ENCODE measurements at regions not wholly inside any gene's neighbourhood (a gene's known extent, or its start where the extent isn't known, plus 50 kb on each side); places are given as distances from the start of the nearest gene placed in this dataset.
"Not testable (repeated sequence)": the region's sequence is repeated elsewhere in the genome, so short reads cannot be mapped to it uniquely, and the experiment has no call there.

DNA sequence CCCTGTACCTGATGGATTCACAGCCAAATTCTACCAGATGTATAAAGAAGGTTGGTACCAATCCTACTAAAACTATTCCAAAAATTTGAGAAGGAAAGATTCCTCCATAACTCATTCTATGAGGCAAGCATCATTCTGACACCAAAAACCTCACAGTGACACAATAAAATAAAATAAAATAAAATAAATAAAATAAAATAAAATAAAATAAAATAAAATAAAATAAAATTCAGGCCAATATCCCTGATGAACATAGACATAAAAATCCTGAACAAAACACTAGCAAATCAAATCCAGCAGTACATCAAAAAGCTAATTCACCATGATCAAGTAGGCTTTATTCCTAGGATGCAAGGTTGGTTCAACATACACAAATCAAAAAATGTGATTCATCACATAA, 108.1 kb downstream of the PROX1 start:
- H3K9me3 ChIP-seq (replicated peaks); H3K4me3 ChIP-seq; H3K27ac ChIP-seq (replicated peaks); DNase-seq; H3K36me3 ChIP-seq; intact Hi-C loops (cut with micrococcal nuclease); H3K27me3 ChIP-seq (ENCODE audit: low read depth); H3K4me1 ChIP-seq: not testable (repeated sequence)

DNA sequence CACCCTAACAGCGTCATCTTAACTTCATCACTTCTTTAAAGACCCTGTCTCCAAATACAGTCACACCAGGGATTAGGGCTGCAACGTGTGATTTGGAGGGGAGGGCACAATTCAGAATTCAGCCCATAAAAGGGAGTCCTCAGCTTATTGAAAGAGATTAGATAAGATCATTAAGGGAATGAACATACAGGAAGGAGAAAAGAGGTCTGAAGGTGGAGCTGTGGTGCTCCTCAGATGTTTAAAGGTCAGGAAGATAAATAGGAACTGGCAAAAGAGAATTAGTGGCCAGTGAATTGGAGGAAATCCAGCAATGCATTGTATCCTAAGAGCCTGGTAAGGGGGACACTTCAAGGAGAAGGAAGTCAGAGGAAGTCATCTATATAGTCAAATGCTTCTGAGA, 113.5 kb downstream of the PROX1 start:
- Histone ChIP-seq H3K36me3 (no peaks in the 10 kb centered on the region), H3K27me3 (ENCODE audit: low read depth) (no peaks in the 10 kb centered on the region), H3K9me3 (replicated peaks) (peaks cover 13% of the 10 kb centered on the region), H3K4me3 (no peak overlapping the region), H3K27ac (replicated peaks) (no peak overlapping the region), H3K4me1 (peaks cover 7% of the 10 kb centered on the region)
- intact Hi-C loops (cut with micrococcal nuclease): no loop called here
- TF ChIP-seq CTCF (IDR thresholded peaks at IDR 0.05; ENCODE audit: borderline replicate concordance): no peak
- no peak for DNase-seq

GRCh38 chr1:214101828-214102227, 114.1 kb downstream of the PROX1 start:
- TF ChIP-seq CTCF (IDR thresholded peaks at IDR 0.05; ENCODE audit: borderline replicate concordance): no peak

GRCh38 chr1:214102907-214103306, 115.1 kb downstream of the PROX1 start:
- peaks cover 13% of the 10 kb centered on the region for H3K9me3 ChIP-seq (replicated peaks)
- H3K36me3 ChIP-seq: no peaks in the 10 kb centered on the region
- H3K4me1 ChIP-seq: peaks cover 22% of the 10 kb centered on the region
- no peak overlapping the region for H3K4me3 ChIP-seq
- no peak for DNase-seq
- no peak for TF ChIP-seq CTCF (IDR thresholded peaks at IDR 0.05; ENCODE audit: borderline replicate concordance)
- intact Hi-C loops (cut with micrococcal nuclease): no loop called here
- H3K27me3 ChIP-seq (ENCODE audit: low read depth): peaks cover 7% of the 10 kb centered on the region
- no peak overlapping the region for H3K27ac ChIP-seq (replicated peaks)

More at GRCh38 chr1:214101828-214102227, 114.1 kb downstream of the PROX1 start:
- H3K27me3 ChIP-seq (ENCODE audit: low read depth): no peaks in the 10 kb centered on the region
- no peak overlapping the region for H3K4me3 ChIP-seq
- no peak for DNase-seq
- H3K36me3 ChIP-seq: no peaks in the 10 kb centered on the region
- peaks cover 13% of the 10 kb centered on the region for H3K9me3 ChIP-seq (replicated peaks)
- intact Hi-C loops (cut with micrococcal nuclease): no loop called here
- H3K4me1 ChIP-seq: peaks cover 13% of the 10 kb centered on the region
- H3K27ac ChIP-seq (replicated peaks): no peak overlapping the region

- no peak for TF ChIP-seq CTCF (IDR thresholded peaks at IDR 0.05; ENCODE audit: borderline replicate concordance)
- no peaks in the 10 kb centered on the region for H3K36me3 ChIP-seq
- intact Hi-C loops (cut with micrococcal nuclease): no loop called here
- peaks cover 29% of the 10 kb centered on the region for H3K4me1 ChIP-seq
- peaks cover 13% of the 10 kb centered on the region for H3K9me3 ChIP-seq (replicated peaks)
- no peak for DNase-seq
- no peak overlapping the region for H3K27ac ChIP-seq (replicated peaks)
- no peak overlapping the region for H3K4me3 ChIP-seq
- H3K27me3 ChIP-seq (ENCODE audit: low read depth): peaks cover 7% of the 10 kb centered on the region
Observed at GRCh38 chr1:214103778-214104177, 116.0 kb downstream of the PROX1 start.

DNA sequence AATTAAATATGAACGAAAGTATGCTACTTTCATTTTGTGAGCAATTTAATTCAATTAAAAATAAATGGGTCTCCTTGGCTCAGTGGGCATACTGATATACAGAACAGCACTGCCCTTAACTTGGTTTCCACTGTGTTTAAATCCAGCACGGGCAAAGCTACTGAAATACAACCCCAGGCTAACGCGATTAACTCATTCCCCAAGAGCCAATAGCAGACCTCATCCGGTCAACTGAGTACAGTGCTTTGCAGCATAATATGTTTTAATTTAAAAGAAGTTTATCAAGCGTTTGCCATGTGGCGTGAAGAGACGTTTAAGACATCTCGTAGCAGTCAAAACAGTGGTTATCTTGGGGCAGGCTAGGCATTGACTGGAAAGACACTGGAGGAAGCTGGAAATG, 118.6 kb downstream of the PROX1 start:
- intact Hi-C loops (cut with micrococcal nuclease): no loop called here
- H3K36me3 ChIP-seq: no peaks in the 10 kb centered on the region
- no peak for TF ChIP-seq CTCF (IDR thresholded peaks at IDR 0.05; ENCODE audit: borderline replicate concordance)
- peaks cover 37% of the 10 kb centered on the region for H3K4me1 ChIP-seq
- H3K9me3 ChIP-seq (replicated peaks): peaks cover 13% of the 10 kb centered on the region
- peaks cover 7% of the 10 kb centered on the region for H3K27me3 ChIP-seq (ENCODE audit: low read depth)
- no peak overlapping the region for H3K4me3 ChIP-seq
- peak overlapping the region; percentile 93 for H3K27ac ChIP-seq (replicated peaks)
- no peak for DNase-seq
